ENCODE measurements at regions not wholly inside any gene's neighbourhood (a gene's known extent, or its start where the extent isn't known, plus 50 kb on each side); places are given as distances from the start of the nearest gene placed in this dataset.
"Not testable (repeated sequence)": the region's sequence is repeated elsewhere in the genome, so short reads cannot be mapped to it uniquely, and the experiment has no call there.

GRCh38 chr11:134492411-134492810, 80.4 kb upstream of the B3GAT1 start:
- H3K4ac ChIP-seq (replicated peaks; ENCODE audit: insufficient read length, low read depth, low read length); H3K23ac ChIP-seq (ENCODE audit: insufficient read length); POLR2A ChIA-PET (ENCODE audit: partially characterized antibody); H2BK5ac ChIP-seq (ENCODE audit: low read depth, low read length); H3K9me3 ChIP-seq (ENCODE audit: insufficient read depth in 2 of 2, low read depth in 1 of 2, low read length in 1 of 2); DNase-seq (ENCODE audit: low read depth in 1 of 2, low spot score in 2 of 2); H3K23me2 ChIP-seq (ENCODE audit: low read depth, low read length); H4K5ac ChIP-seq (ENCODE audit: insufficient read length, low read depth, low read length); H3K9ac ChIP-seq (replicated peaks in 1 of 4; ENCODE audit: extremely low read depth in 1 of 4, low read depth in 3 of 4, low read length in 3 of 4); H3K4me1 ChIP-seq (replicated peaks in 1 of 4; ENCODE audit: control insufficient read depth in 3 of 4, insufficient read depth in 4 of 4, low read length in 3 of 4); H3K18ac ChIP-seq (ENCODE audit: extremely low read depth, low read length); H2BK12ac ChIP-seq (ENCODE audit: low read depth, low read length); H2BK20ac ChIP-seq (ENCODE audit: low read length); H3K27ac ChIP-seq (ENCODE audit: low read depth, low read length); H4K20me1 ChIP-seq (replicated peaks in 1 of 2; ENCODE audit: control insufficient read depth in 1 of 2, insufficient read depth in 2 of 2, low read length in 2 of 2); H3K56ac ChIP-seq (replicated peaks; ENCODE audit: insufficient read length, low read depth, low read length); H2AK5ac ChIP-seq (ENCODE audit: low read depth, low read length); H3K4me3 ChIP-seq (ENCODE audit: extremely low read depth in 1 of 4, insufficient read depth in 2 of 4, low read depth in 3 of 4, low read length in 4 of 4); H2BK15ac ChIP-seq (ENCODE audit: low read length); FAIRE-seq; H3K14ac ChIP-seq (ENCODE audit: insufficient read length); H3K4me2 ChIP-seq (ENCODE audit: insufficient read depth in 1 of 2, low read depth in 2 of 2, low read length in 2 of 2); H4K91ac ChIP-seq (replicated peaks; ENCODE audit: insufficient read length, low read length); H2BK120ac ChIP-seq (replicated peaks; ENCODE audit: low read depth, low read length); H2AFZ ChIP-seq (ENCODE audit: low read length); CTCF ChIA-PET (ENCODE audit: partially characterized antibody); H3K79me2 ChIP-seq (ENCODE audit: control insufficient read depth in 1 of 2, insufficient read depth in 2 of 2, low read length in 2 of 2); H3K36me3 ChIP-seq (ENCODE audit: control insufficient read depth in 2 of 4, insufficient read depth in 4 of 4, low read length in 3 of 4); H3K79me1 ChIP-seq (ENCODE audit: low read depth, low read length); H4K8ac ChIP-seq (ENCODE audit: extremely low read depth, insufficient read depth, low read length); H3K27me3 ChIP-seq (replicated peaks in 1 of 4; ENCODE audit: control insufficient read depth in 3 of 4, extremely low read depth in 1 of 4, insufficient read depth in 3 of 4, low read length in 3 of 4): not testable (repeated sequence)
- WGBS, 2 experiments (ENCODE audit: extremely low coverage in 1 of 2, insufficient coverage in 1 of 2, insufficient read length in 1 of 2, insufficient replicate concordance in 2 of 2, low coverage in 1 of 2, low lambda C conversion rate in 2 of 2, missing lambda C conversion rate in 1 of 2), result 95% methylated on average over 2 of the region's 2 CpGs; no CpG with 5 or more reads in 1 of the 2 experiments
